ENCODE measurements at regions not wholly inside any gene's neighbourhood (a gene's known extent, or its start where the extent isn't known, plus 50 kb on each side); places are given as distances from the start of the nearest gene placed in this dataset.
"Not testable (repeated sequence)": the region's sequence is repeated elsewhere in the genome, so short reads cannot be mapped to it uniquely, and the experiment has no call there.

GRCh38 chr6:67882436-67883311, 752.4 kb upstream of the ADGRB3 start:
- H3K27me3 ChIP-seq (ENCODE audit: control insufficient read depth, insufficient read depth, low read length), result no peaks in the 10 kb centered on the region
- no peaks in the 10 kb centered on the region for H3K36me3 ChIP-seq (ENCODE audit: control insufficient read depth, insufficient read depth, low read length)
- POLR2A ChIA-PET, result no interaction called here
- no peak for DNase-seq (ENCODE audit: low read depth)
- no peak for TF ChIP-seq CTCF (IDR thresholded peaks at IDR 0.05; ENCODE audit: insufficient read depth, low read depth, low read length)
- CTCF ChIA-PET, result no interaction called here
- H3K4me3 ChIP-seq (ENCODE audit: low read depth, low read length), result no peak overlapping the region

- no peaks in the 10 kb centered on the region for H3K36me3 ChIP-seq (ENCODE audit: control insufficient read depth, insufficient read depth, low read length)
- no peak for TF ChIP-seq CTCF (IDR thresholded peaks at IDR 0.05; ENCODE audit: insufficient read depth, low read depth, low read length)
- CTCF ChIA-PET, result no interaction called here
- H3K4me3 ChIP-seq (ENCODE audit: low read depth, low read length), result no peak overlapping the region
- POLR2A ChIA-PET, result no interaction called here
- H3K27me3 ChIP-seq (ENCODE audit: control insufficient read depth, insufficient read depth, low read length), result no peaks in the 10 kb centered on the region
- no peak for DNase-seq (ENCODE audit: low read depth)
These were observed 753.4 kb upstream of the ADGRB3 start for GRCh38 chr6:67881706-67882065.

- CTCF ChIA-PET, result no interaction called here
- no peak for DNase-seq (ENCODE audit: low read depth)
- Histone ChIP-seq H3K36me3 (ENCODE audit: control insufficient read depth, insufficient read depth, low read length) (no peaks in the 10 kb centered on the region), H3K4me3 (ENCODE audit: low read depth, low read length) (no peak overlapping the region), H3K27me3 (ENCODE audit: control insufficient read depth, insufficient read depth, low read length) (no peaks in the 10 kb centered on the region)
- POLR2A ChIA-PET, result no interaction called here
- no peak for TF ChIP-seq CTCF (IDR thresholded peaks at IDR 0.05; ENCODE audit: insufficient read depth, low read depth, low read length)
These were observed 754.0 kb upstream of the ADGRB3 start for GRCh38 chr6:67880939-67881705.

GRCh38 chr6:67880343-67880742, 754.7 kb upstream of the ADGRB3 start:
- H3K4me3 ChIP-seq (ENCODE audit: low read depth, low read length); CTCF ChIA-PET; H3K27me3 ChIP-seq (ENCODE audit: control insufficient read depth, insufficient read depth, low read length); H3K36me3 ChIP-seq (ENCODE audit: control insufficient read depth, insufficient read depth, low read length); POLR2A ChIA-PET; DNase-seq (ENCODE audit: low read depth): not testable (repeated sequence)

- DNase-seq (ENCODE audit: low read depth); H3K36me3 ChIP-seq (ENCODE audit: control insufficient read depth, insufficient read depth, low read length); H3K27me3 ChIP-seq (ENCODE audit: control insufficient read depth, insufficient read depth, low read length); H3K4me3 ChIP-seq (ENCODE audit: low read depth, low read length); POLR2A ChIA-PET; CTCF ChIA-PET: not testable (repeated sequence)
These were observed 755.2 kb upstream of the ADGRB3 start for GRCh38 chr6:67879928-67880327.

GRCh38 chr6:67879105-67879904, 755.8 kb upstream of the ADGRB3 start:
- POLR2A ChIA-PET; CTCF ChIA-PET; H3K4me3 ChIP-seq (ENCODE audit: low read depth, low read length); H3K27me3 ChIP-seq (ENCODE audit: control insufficient read depth, insufficient read depth, low read length); DNase-seq (ENCODE audit: low read depth); H3K36me3 ChIP-seq (ENCODE audit: control insufficient read depth, insufficient read depth, low read length): not testable (repeated sequence)

- POLR2A ChIA-PET; DNase-seq (ENCODE audit: low read depth): not testable (repeated sequence)
- CTCF ChIA-PET, result interaction anchor here (1.3 kb wide), 1 partner anchor 21 kb away, joined by 5 read pairs; no protein-coding TSS in a partner anchor
These were observed 756.9 kb upstream of the ADGRB3 start for GRCh38 chr6:67878216-67878615.

More at GRCh38 chr6:67878216-67878615, 756.9 kb upstream of the ADGRB3 start:
- H3K4me3 ChIP-seq (ENCODE audit: low read depth, low read length); H3K36me3 ChIP-seq (ENCODE audit: control insufficient read depth, insufficient read depth, low read length); H3K27me3 ChIP-seq (ENCODE audit: control insufficient read depth, insufficient read depth, low read length): not testable (repeated sequence)
